KMS-11 (cell line): ENCODE measurements at regions not wholly inside any gene's neighbourhood (a gene's known extent, or its start where the extent isn't known, plus 50 kb on each side); places are given as distances from the start of the nearest gene placed in this dataset.
"Not testable (repeated sequence)": the region's sequence is repeated elsewhere in the genome, so short reads cannot be mapped to it uniquely, and the experiment has no call there.

Experiments used
- H2AFZ ChIP-seq: fragments of 200-600 bp; sonication (generic); 2 replicates; pipeline ENCODE4 v1.6.1; 2016; ENCODE audit warnings: antibody characterized with exemption, mixed run types, low read depth
- H3K27ac ChIP-seq: fragments of 200-600 bp; sonication (generic); 2 replicates; pipeline ENCODE4 v1.6.1; 2016; ENCODE audit warnings: mild to moderate bottlenecking, mixed run types
- H3K27me3 ChIP-seq: fragments of 200-600 bp; sonication (generic); 2 replicates; pipeline ENCODE4 v1.6.1; 2017; ENCODE audit warnings: mild to moderate bottlenecking, low read depth, mixed run types, moderate library complexity; ENCODE audit not compliant: insufficient read depth
- H3K36me3 ChIP-seq: fragments of 200-600 bp; sonication (generic); 2 replicates; pipeline ENCODE4 v1.6.1; 2017; ENCODE audit warnings: mild to moderate bottlenecking, mixed run types; ENCODE audit not compliant: insufficient read depth
- H3K4me1 ChIP-seq: fragments of 200-600 bp; sonication (generic); 2 replicates; pipeline ENCODE4 v1.6.1; 2016; ENCODE audit warnings: mild to moderate bottlenecking, low read depth, mixed run types; ENCODE audit not compliant: poor library complexity, severe bottlenecking
- H3K4me2 ChIP-seq: fragments of 200-600 bp; sonication (generic); 2 replicates; pipeline ENCODE4 v1.7.0; 2016; ENCODE audit warnings: mild to moderate bottlenecking, mixed run types
- H3K4me3 ChIP-seq: fragments of 200-600 bp; sonication (generic); IDR thresholded peaks from 2 replicates; pipeline ENCODE4 v1.6.1; 2017; ENCODE audit warnings: low read depth, low read length, mixed read lengths; ENCODE audit not compliant: insufficient read depth
- H3K79me2 ChIP-seq: fragments of 200-600 bp; sonication (generic); 2 replicates; pipeline ENCODE4 v1.6.1; 2016; ENCODE audit warnings: low read depth, mixed run types; ENCODE audit not compliant: insufficient read depth
- H3K9ac ChIP-seq: fragments of 200-600 bp; sonication (generic); 2 replicates; pipeline ENCODE4 v1.6.1; 2016; ENCODE audit warnings: mild to moderate bottlenecking, mixed run types
- H4K20me1 ChIP-seq: fragments of 200-600 bp; sonication (generic); 2 replicates; pipeline ENCODE4 v1.6.1; 2016; ENCODE audit warnings: mild to moderate bottlenecking, mixed run types; ENCODE audit not compliant: insufficient read depth
- CTCF ChIP-seq: fragments of 200-600 bp; sonication (generic); conservative IDR thresholded peaks from 2 replicates; pipeline ENCODE4 v1.6.1; 2017; ENCODE audit warnings: low read depth, mild to moderate bottlenecking, antibody characterized with exemption, low read length, moderate library complexity, mixed read lengths

DNA sequence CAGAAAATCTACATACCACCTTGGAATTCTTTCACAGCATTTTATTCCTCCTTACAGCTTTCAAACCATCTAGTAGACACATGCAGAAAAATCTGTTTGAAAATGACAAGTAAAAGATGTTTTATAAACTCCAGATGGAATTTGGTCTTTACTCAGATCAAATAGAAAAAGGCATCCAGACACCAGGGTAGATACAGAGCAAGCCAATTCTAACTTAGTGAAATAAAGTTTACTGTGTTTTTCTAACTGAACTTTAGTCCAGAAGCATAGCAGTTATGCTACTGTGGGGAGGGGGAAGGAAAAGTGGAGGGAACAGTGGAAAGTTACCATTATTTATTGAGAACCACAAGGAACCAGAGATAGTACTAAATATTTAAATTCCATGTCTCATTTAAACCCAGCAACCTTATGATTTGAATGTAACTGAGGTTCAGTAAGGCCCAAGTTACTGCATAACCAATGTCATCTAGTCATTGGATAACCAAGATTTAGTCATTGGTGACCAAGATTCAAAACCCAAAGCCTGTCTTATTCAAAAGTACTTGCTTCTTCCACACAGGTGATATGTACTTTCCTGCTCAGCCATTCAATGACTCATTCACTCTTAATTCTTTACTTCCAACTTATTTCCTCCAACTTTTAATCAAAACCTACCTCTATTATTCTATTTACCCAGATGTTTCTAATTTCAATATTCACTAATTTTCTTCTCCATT, 57.7 kb downstream of the RAD51AP2 start:
- Histone ChIP-seq H3K4me1 (no peaks in the 10 kb centered on the region), H3K27ac (no peak overlapping the region), H3K79me2 (no peaks in the 10 kb centered on the region), H3K36me3 (no peaks in the 10 kb centered on the region), H3K27me3 (no peaks in the 10 kb centered on the region), H3K9ac (no peak overlapping the region), H3K4me2 (no peak overlapping the region), H3K4me3 (no peak overlapping the region), H2AFZ (no peak overlapping the region), H4K20me1 (no peaks in the 10 kb centered on the region)
- TF ChIP-seq CTCF: no peak

GRCh38 chr2:17455343-17455742, 62.9 kb downstream of the RAD51AP2 start:
- H2AFZ ChIP-seq: no peak overlapping the region
- no peaks in the 10 kb centered on the region for H3K4me1 ChIP-seq
- no peak overlapping the region for H3K27ac ChIP-seq
- H3K27me3 ChIP-seq: no peaks in the 10 kb centered on the region
- no peaks in the 10 kb centered on the region for H4K20me1 ChIP-seq
- no peak for TF ChIP-seq CTCF
- no peaks in the 10 kb centered on the region for H3K36me3 ChIP-seq
- no peak overlapping the region for H3K4me2 ChIP-seq
- H3K79me2 ChIP-seq: no peaks in the 10 kb centered on the region
- H3K4me3 ChIP-seq: no peak overlapping the region
- H3K9ac ChIP-seq: no peak overlapping the region

GRCh38 chr2:17446191-17446590, 72.0 kb downstream of the RAD51AP2 start:
- not testable (repeated sequence) for H3K79me2 ChIP-seq, H3K9ac ChIP-seq, H4K20me1 ChIP-seq, H3K27ac ChIP-seq, H3K4me2 ChIP-seq, H3K4me1 ChIP-seq, H3K27me3 ChIP-seq, H3K4me3 ChIP-seq, H2AFZ ChIP-seq, H3K36me3 ChIP-seq

DNA sequence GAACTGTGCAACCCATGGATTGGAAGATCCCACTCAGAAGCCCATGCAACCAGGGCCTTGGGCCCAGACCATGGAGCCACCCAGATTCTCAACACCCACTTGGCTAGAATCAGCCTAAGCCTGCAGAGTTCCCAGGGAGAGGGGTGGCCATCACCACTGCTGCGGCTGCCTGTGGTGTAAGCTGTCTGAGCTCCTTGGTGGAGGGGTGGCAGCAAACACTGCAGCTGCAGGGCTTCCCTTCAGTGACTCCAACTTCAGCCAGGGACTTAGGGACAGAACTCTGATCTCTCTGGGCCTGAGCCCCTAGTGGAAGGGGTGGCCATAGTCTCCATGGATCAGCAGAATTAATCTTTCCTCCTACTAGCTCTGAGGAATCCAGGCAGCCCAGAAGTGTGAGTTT, 72.5 kb downstream of the RAD51AP2 start:
- no peak overlapping the region for H3K27ac ChIP-seq
- TF ChIP-seq CTCF: no peak

DNA sequence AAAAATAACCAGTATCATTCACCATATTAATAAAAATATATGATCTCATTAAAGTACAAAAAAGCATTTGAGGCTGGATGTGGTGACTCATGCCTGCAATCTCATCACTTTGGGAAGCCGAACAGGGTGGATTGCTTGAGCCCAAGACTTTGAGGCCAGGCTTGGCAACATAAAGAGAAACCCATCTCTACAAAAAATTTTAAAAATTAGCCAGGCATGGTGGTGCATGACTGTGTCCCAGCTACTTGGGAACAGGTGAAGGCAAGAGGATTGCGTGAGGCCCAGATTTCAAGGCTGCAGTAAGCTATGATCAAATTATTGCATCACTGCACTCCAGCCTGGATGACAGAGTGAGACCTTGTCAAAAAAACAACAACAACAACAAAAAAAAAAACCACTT, 75.9 kb downstream of the RAD51AP2 start:
- H3K36me3 ChIP-seq: no peaks in the 10 kb centered on the region
- H2AFZ ChIP-seq: no peak overlapping the region
- H3K9ac ChIP-seq: no peak overlapping the region
- no peak overlapping the region for H3K4me3 ChIP-seq
- H3K4me2 ChIP-seq: no peak overlapping the region
- no peaks in the 10 kb centered on the region for H3K27me3 ChIP-seq
- no peaks in the 10 kb centered on the region for H4K20me1 ChIP-seq
- no peaks in the 10 kb centered on the region for H3K79me2 ChIP-seq
- no peaks in the 10 kb centered on the region for H3K4me1 ChIP-seq
- H3K27ac ChIP-seq: no peak overlapping the region
- no peak for TF ChIP-seq CTCF

More for the DNA sequence above, 72.5 kb downstream of the RAD51AP2 start:
- no peaks in the 10 kb centered on the region for H3K36me3 ChIP-seq
- no peaks in the 10 kb centered on the region for H3K79me2 ChIP-seq
- H3K4me2 ChIP-seq: no peak overlapping the region
- H3K27me3 ChIP-seq: no peaks in the 10 kb centered on the region
- no peak overlapping the region for H2AFZ ChIP-seq
- H3K4me3 ChIP-seq: no peak overlapping the region
- no peaks in the 10 kb centered on the region for H3K4me1 ChIP-seq
- no peak overlapping the region for H3K9ac ChIP-seq
- no peaks in the 10 kb centered on the region for H4K20me1 ChIP-seq
